NAMALWA (cell line): ENCODE measurements at regions not wholly inside any gene's neighbourhood (a gene's known extent, or its start where the extent isn't known, plus 50 kb on each side); places are given as distances from the start of the nearest gene placed in this dataset.
A peak's percentile ranks its signal among the peaks of the same experiment; 100 is the strongest.

Source experiments
- DNase-seq: peaks from one replicate; pipeline ENCODE4 v3.0.0-alpha.2; 2015; ENCODE audit warnings: low spot score

DNA sequence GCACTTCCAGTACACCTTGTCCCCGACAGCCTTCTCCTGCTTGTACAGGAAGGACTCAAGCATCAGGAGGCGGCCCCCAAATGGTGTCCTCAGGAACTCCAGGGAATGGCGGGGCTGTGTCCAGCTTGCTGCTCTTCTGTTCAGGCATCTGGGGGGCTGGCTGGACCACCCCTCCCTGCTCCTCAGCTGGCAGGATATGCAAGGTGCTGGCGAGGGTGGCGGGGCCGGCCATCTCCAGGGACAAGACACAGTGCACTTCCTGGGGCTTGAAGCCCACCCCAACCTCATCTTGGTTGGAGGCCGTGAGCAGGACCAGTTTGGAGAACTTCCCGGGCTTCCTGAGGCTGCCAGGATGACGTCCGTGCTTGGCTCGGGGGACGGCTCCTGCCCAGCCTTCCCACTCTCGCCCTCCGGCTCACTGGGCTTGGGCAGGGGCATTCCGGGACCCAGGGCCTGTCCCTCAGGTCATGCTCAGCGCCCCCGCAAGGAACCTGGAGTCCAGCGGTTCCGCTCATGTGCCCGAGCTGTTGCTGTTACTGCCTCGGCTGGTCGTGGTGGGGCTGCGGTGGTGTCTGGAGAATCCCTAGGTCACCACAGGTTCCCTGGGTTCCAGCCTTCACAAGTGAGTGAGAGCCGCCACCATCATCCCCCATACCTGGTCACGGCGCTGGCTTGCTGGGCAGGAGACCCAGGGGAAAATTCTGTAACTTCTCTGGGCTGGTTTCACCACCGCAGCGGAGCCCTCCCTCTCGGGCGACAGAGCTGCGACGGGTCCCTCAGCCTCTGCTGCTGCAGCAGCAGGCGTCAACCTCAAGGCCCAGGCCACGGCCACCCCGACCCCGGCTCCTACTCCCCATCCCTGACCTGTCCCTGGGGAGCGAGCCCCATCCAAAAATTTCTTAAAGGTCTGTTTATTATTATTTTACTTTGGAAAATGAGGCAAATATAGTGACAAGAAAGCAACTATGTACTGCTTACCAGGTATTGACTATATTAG, 82.8 kb upstream of the FXR1 start:
- DNase-seq: no peak

DNA sequence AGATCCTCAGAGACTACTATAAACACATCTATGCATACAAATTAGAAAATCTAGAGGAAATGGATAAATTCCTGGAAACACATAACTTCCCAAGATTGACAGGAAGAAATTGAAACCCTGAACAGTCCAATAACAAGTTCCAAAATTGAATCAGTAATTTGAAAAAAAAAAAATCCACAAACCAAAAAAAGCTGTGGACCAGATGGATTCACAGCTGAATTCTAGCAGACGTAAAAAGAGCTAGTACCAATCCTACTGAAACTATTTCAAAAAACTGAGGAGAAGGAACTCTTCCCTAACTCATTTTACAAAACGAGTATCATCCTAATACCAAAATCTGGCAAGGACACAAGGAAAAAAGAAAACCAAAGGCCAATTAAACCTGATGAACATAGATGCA, 77.0 kb upstream of the FXR1 start:
- no peak for DNase-seq

DNA sequence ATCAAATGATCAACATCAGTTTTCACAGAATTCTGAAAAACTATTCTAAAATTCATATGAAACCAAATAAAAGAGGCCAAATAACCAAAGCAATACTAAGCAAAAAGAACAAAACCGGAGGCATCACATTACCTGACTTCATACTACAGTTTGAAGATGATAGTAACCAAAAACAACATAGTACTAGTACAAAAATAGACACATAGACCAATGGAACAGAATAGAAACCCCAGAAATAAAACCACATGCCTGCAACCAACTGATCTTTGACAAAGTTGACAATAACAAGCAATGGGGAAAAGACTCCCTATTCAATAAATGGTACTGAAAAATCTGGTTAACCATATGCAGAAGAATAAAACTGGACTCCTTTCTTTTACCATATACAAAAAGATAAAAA, 75.7 kb upstream of the FXR1 start:
- DNase-seq: no peak

DNA sequence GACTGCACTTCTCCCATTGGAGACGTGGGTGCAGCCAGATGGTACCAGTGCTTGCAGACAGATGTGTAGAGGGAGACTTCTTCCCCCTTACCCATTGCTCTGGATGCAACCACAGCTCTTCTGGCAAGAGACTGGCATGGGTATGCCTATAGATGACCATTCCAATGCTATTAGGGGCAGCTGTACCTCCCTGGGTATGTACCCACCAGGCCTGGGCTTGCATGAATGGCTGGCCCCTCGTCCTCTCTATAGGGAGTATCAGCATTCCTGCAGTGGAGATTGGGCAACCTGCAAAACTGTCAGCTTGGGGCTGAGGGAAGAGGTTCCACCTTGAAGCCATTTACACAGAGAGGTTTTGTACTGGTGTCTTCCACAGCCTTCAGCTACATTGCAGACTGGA, 57.6 kb upstream of the FXR1 start:
- DNase-seq: no peak

DNA sequence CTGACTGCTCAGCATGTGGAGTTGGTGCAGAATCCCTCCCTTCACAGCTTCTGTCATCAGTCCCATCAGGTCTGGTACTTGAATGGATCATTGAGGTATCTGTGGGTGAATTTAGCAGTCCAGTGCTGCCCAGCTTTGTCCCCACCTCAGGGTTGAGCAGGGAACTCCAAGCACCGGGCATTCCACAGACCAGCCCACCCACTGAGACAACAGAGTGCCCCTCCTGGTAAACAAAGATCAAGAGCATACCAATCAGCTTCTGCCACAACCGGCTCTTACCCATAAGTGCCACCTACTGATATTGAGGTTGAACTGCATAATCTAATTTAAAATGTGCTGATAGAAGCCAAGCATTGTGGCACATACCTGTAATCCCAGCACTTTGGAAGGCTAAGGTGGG, 57.1 kb upstream of the FXR1 start:
- DNase-seq: peak; percentile 43

DNA sequence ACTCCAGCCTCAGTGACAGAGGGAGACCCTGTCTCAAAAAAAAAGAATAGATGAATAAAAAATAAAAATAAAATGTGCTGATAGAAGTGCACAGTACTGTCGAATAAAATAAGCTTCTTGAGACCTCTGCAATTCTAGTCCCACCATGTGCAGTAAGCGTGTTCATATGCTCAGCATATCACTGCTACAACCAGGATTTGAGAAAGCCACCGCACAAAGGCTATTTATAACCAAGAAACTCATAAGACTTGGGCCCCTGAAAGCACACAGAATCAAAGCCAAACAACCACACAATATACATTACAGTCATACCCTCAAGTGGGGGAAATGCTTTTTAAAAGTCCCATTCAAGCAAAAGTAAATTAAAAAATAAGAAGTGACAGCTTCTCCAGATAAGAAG, 56.5 kb upstream of the FXR1 start:
- no peak for DNase-seq

DNA sequence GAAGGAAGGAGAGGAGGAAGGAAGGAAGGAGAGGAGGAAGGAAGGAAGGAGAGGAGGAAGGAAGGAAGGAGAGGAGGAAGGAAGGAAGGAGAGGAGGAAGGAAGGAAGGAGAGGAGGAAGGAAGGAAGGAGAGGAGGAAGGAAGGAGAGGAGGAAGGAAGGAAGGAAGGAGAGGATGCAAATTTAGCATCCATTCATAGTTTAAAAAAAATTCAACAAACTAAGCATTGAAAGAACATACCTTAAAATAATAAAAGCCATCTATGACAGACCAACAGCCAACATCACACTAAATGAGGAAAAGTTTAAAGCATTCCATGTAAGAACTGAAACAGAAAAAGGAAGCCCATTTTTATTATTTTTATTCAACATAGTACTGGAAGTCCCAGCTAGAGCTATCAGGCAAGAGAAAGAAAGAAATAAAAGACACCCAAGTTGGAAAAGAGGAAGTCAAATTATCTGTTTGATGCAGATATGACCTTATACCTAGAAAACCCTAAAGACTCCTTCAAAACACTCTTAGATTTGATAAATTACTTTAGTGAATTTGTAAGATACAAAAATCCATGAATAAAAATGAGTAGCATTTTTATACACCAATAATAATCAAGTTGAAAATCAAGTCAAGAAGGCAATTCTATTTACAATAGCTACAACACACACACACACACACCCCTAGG, 52.2 kb upstream of the FXR1 start:
- DNase-seq: no peak
